Calu3 (cell line): ENCODE measurements at regions not wholly inside any gene's neighbourhood (a gene's known extent, or its start where the extent isn't known, plus 50 kb on each side); places are given as distances from the start of the nearest gene placed in this dataset.
"Not testable (repeated sequence)": the region's sequence is repeated elsewhere in the genome, so short reads cannot be mapped to it uniquely, and the experiment has no call there.

Experiments used
- BruUV-seq: library from RNA; stranded (reverse); fragments of 400-500 nt; replicated peaks from 2 replicates; lab custom pipeline; 2021; lab: Mats Ljungman, UMichigan
- CTCF ChIA-PET: fragments of 300-600 bp; sonication (Branson Sonifier 250); formaldehyde crosslinking; loops from one replicate; lab custom pipeline; 2022; ENCODE audit warnings: antibody characterized with exemption; lab: Charles Lee
- DNase-seq: peaks from one replicate; pipeline ENCODE4 v3.0.0; 2022
- H3K27ac Mint-ChIP-seq: one replicate; pipeline ENCODE4 v1.8.0; 2022; ENCODE audit warnings: mixed read lengths; ENCODE audit not compliant: unreplicated experiment
- H3K27me3 Mint-ChIP-seq: one replicate; pipeline ENCODE4 v1.8.0; 2022; ENCODE audit warnings: mixed read lengths; ENCODE audit not compliant: unreplicated experiment
- H3K36me3 Mint-ChIP-seq: one replicate; pipeline ENCODE4 v1.8.0; 2022; ENCODE audit warnings: mild to moderate bottlenecking, moderate library complexity, mixed read lengths; ENCODE audit not compliant: insufficient read depth, unreplicated experiment
- H3K4me1 Mint-ChIP-seq: one replicate; pipeline ENCODE4 v1.8.0; 2022; ENCODE audit warnings: mild to moderate bottlenecking, low read depth, mixed read lengths; ENCODE audit not compliant: unreplicated experiment
- H3K4me3 Mint-ChIP-seq: one replicate; pipeline ENCODE4 v1.8.0; 2022; ENCODE audit warnings: mild to moderate bottlenecking, low read depth, moderate library complexity, mixed read lengths; ENCODE audit not compliant: unreplicated experiment
- H3K9me3 Mint-ChIP-seq: one replicate; pipeline ENCODE4 v1.8.0; 2022; ENCODE audit warnings: low read depth, mixed read lengths; ENCODE audit not compliant: unreplicated experiment
- intact Hi-C: fragments of 100-400 bp; cut with micrococcal nuclease; formaldehyde crosslinking; loops from one replicate; pipeline ENCODE4 v1.10.0; 2022; ENCODE audit not compliant: unreplicated experiment
- TF ChIP-seq, protein P1 (sequence below): fragments of 200-600 bp; IDR thresholded peaks from one replicate; pipeline ENCODE4 v1.8.0; 2022; ENCODE audit warnings: antibody characterized with exemption; ENCODE audit not compliant: unreplicated experiment

DNA sequence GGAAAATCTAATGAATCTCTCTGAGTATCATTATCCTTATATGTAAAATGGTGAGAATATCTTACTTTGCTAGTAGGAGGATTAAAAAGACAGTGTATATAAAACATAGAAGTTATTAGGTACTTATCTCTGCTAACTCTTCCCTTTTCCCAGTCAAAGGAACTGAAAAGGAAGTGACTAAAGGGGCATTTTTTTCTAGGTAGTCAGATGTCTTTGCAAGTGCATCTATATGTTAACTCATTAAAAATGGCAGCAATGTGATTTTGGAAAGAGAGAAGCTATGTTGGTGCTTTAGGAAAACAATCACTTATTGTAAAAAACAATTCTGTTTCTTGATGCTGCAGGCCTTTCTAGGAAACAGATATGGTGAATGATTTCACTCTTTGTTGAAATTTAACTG lies 180.9 kb downstream of the SAMD5 start:
- CTCF ChIA-PET, result no interaction called here
- DNase-seq, result no peak

DNA sequence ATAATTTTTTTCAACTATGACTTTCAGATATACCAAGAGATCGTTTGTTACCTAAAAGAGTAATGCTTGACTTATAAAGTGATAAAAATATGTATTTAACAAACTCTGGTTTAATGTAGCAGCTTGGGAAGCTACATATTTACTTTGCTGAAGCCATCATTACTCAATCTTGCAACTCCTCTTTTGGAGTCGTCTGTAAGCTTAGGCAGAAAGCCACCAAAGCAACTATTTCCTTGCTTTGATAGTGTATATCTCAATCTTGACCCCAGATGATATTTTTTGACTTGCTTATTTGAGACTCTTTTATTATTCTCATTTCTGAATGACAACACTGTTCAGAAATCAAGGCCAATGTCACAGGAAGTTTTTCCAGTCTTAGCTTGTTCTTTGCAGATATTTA lies 183.0 kb downstream of the SAMD5 start:
- Mint-ChIP-seq H3K4me3 (no peak overlapping the region), H3K4me1 (no peaks in the 10 kb centered on the region), H3K9me3 (no peaks in the 10 kb centered on the region), H3K27me3 (no peaks in the 10 kb centered on the region), H3K27ac (no peak overlapping the region), H3K36me3 (no peaks in the 10 kb centered on the region)
- TF ChIP-seq, protein P1, sequence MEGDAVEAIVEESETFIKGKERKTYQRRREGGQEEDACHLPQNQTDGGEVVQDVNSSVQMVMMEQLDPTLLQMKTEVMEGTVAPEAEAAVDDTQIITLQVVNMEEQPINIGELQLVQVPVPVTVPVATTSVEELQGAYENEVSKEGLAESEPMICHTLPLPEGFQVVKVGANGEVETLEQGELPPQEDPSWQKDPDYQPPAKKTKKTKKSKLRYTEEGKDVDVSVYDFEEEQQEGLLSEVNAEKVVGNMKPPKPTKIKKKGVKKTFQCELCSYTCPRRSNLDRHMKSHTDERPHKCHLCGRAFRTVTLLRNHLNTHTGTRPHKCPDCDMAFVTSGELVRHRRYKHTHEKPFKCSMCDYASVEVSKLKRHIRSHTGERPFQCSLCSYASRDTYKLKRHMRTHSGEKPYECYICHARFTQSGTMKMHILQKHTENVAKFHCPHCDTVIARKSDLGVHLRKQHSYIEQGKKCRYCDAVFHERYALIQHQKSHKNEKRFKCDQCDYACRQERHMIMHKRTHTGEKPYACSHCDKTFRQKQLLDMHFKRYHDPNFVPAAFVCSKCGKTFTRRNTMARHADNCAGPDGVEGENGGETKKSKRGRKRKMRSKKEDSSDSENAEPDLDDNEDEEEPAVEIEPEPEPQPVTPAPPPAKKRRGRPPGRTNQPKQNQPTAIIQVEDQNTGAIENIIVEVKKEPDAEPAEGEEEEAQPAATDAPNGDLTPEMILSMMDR, result no peak
- no peak for DNase-seq
- intact Hi-C loops, result no loop called here
- no TSS peak for BruUV-seq
- CTCF ChIA-PET, result no interaction called here

More for the DNA sequence above, 180.9 kb downstream of the SAMD5 start:
- intact Hi-C loops, result no loop called here
- Mint-ChIP-seq H3K27me3 (no peaks in the 10 kb centered on the region), H3K4me3 (no peak overlapping the region), H3K27ac (no peak overlapping the region), H3K9me3 (no peaks in the 10 kb centered on the region), H3K36me3 (no peaks in the 10 kb centered on the region), H3K4me1 (no peaks in the 10 kb centered on the region)
- BruUV-seq, result no TSS peak
- TF ChIP-seq, protein P1, result no peak

DNA sequence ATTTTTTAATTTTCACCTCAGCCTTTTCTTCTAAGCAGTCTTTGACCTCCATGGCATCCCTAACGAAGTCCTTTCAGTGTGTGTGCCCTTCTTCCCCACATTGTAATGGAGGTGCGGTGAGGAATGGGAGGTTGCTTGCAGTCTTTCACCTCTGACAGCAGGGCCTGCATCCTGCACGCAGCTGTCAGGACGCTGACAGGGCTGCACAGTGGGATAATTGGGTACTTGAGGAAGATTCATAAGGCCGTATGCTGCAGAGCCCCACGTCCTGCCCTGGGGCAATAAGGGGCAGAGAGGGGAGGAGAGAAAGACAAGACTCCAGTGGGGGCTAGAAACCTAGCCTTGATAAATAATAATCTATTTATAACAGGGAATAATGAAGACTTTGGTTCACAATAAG lies 184.7 kb downstream of the SAMD5 start:
- CTCF ChIA-PET, result no interaction called here

DNA sequence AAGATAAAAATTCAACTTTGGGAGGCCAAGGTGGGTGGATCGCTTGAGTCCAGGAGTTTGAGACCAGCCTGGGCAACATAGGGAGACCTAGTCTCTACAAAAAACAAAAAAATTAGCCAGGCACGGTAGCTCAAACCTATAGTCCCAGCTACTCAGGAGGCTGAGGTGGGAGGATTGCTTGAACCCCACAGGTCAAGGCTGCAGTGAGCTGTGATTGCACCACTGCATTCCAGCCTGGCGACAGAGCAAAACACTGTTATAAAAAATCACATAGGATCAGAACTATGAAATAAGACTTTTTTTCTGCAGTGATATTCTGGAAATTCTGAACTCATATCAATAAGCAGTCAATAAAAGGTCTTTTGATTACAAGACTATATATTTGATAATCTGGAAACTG lies 186.1 kb downstream of the SAMD5 start:
- H3K36me3 Mint-ChIP-seq, CTCF ChIA-PET, DNase-seq, H3K4me1 Mint-ChIP-seq, H3K27ac Mint-ChIP-seq, H3K4me3 Mint-ChIP-seq, intact Hi-C loops, H3K27me3 Mint-ChIP-seq, H3K9me3 Mint-ChIP-seq, BruUV-seq: not testable (repeated sequence)

More for the DNA sequence above, 184.7 kb downstream of the SAMD5 start:
- Mint-ChIP-seq H3K36me3 (no peaks in the 10 kb centered on the region), H3K9me3 (no peaks in the 10 kb centered on the region), H3K4me1 (no peaks in the 10 kb centered on the region), H3K27ac (no peak overlapping the region), H3K4me3 (no peak overlapping the region), H3K27me3 (no peaks in the 10 kb centered on the region)
- DNase-seq, result no peak
- BruUV-seq, result no TSS peak
- intact Hi-C loops, result no loop called here
- TF ChIP-seq, protein P1, result no peak

DNA sequence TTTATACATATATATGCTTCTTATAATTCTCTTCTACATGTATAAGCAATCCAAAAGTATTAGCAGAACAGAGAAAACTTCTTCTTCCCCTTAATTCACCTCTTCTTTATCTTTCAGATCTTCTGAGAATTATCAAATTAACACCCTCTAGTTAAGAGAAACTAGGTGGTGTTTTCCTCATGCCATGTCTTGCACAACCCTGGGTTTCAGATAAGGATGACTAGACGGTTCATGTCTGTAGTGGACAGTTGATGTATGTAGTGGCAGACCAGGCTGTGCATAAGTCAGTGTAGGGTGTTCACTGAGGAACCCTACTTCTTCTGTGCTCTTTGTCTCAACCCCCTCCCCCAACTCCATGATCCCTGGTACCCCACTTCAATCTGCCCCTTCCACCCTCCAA lies 187.3 kb downstream of the SAMD5 start:
- no peaks in the 10 kb centered on the region for H3K4me1 Mint-ChIP-seq
- TF ChIP-seq, protein P1, result no peak
- no peak overlapping the region for H3K4me3 Mint-ChIP-seq
- CTCF ChIA-PET, result no interaction called here
- no peak overlapping the region for H3K27ac Mint-ChIP-seq
- no TSS peak for BruUV-seq
- intact Hi-C loops, result no loop called here
- DNase-seq, result no peak
- H3K36me3 Mint-ChIP-seq, result no peaks in the 10 kb centered on the region
- H3K27me3 Mint-ChIP-seq, result no peaks in the 10 kb centered on the region
- H3K9me3 Mint-ChIP-seq, result no peaks in the 10 kb centered on the region
